ENCODE measurements at regions not wholly inside any gene's neighbourhood (a gene's known extent, or its start where the extent isn't known, plus 50 kb on each side); places are given as distances from the start of the nearest gene placed in this dataset.

DNA sequence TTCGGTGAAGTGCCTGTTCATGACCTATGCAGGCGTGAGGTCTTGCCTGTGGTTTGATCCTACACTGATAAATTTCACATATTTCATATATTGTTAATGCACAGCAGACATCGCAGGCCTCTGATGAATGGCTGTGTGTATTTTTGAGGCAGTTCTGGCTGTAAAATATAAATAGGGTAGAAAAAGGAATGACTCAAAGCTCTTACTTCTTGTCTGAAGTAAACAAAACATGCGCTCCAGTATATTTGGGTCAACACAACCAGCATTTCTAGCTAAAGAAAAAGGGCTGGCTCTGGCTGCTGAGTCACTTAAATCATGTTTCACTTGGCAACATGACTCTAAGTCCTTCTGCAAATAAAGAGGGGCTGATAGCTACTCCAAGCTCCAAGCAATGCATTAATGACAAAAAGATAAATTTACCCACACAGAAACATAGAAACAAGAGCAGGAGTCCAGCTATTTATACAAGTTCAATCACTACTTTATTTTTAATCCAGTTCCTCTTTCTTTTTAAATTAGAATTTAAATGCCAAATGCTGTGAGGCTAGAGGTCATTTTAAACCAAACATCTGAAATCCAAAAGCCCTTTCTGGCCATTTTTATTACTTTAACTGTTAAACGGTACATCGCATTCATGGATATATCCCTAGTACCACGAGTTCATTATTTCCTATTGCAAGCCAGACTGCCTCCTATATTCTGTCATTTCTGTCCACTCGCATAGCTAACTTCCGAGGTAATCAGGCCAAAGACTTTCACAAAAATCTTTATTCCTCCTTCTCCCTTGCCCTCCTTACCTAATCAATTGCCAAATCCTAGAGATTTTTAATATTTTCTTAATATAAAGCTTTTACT is 54.3 kb upstream of the TMCC3 start:
- DNase-seq (ENCODE audit: low read depth) (peak; percentile 93), FAIRE-seq (no peak)
- Histone ChIP-seq H3K27me3 (ENCODE audit: control insufficient read depth, insufficient read depth, low read length) (no peaks in the 10 kb centered on the region), H3K36me3 (ENCODE audit: control insufficient read depth, insufficient read depth, low read length) (no peaks in the 10 kb centered on the region), H3K4me3 (ENCODE audit: low read depth, low read length) (no peak overlapping the region)
- TF ChIP-seq, protein P1, sequence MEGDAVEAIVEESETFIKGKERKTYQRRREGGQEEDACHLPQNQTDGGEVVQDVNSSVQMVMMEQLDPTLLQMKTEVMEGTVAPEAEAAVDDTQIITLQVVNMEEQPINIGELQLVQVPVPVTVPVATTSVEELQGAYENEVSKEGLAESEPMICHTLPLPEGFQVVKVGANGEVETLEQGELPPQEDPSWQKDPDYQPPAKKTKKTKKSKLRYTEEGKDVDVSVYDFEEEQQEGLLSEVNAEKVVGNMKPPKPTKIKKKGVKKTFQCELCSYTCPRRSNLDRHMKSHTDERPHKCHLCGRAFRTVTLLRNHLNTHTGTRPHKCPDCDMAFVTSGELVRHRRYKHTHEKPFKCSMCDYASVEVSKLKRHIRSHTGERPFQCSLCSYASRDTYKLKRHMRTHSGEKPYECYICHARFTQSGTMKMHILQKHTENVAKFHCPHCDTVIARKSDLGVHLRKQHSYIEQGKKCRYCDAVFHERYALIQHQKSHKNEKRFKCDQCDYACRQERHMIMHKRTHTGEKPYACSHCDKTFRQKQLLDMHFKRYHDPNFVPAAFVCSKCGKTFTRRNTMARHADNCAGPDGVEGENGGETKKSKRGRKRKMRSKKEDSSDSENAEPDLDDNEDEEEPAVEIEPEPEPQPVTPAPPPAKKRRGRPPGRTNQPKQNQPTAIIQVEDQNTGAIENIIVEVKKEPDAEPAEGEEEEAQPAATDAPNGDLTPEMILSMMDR (IDR thresholded peaks at IDR 0.05; ENCODE audit: insufficient read depth, low read length, severe bottlenecking): no peak

DNA sequence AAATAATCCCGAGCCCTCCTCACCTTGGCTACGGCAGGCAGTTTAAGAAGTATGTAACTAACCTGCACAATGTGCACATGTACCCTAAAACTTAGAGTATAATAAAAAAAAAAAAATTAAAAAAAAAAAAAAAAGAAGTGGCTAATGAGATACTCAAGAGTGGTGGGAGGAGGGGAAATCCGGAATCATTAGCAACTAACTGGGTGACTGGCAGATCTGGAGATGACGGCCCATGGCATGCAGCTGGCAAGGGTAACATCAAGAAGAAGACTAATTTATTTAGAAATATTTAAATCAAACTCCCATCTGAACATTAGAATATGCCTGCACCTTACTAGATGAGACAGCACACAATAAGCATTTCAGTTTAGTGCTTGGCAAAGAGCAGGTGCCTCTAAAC is 52.3 kb upstream of the TMCC3 start:
- Histone ChIP-seq H3K4me3 (ENCODE audit: low read depth, low read length) (no peak overlapping the region), H3K27me3 (ENCODE audit: control insufficient read depth, insufficient read depth, low read length) (no peaks in the 10 kb centered on the region), H3K36me3 (ENCODE audit: control insufficient read depth, insufficient read depth, low read length) (no peaks in the 10 kb centered on the region)
- FAIRE-seq (no peak), DNase-seq (ENCODE audit: low read depth) (no peak)
- TF ChIP-seq, protein P1 (IDR thresholded peaks at IDR 0.05; ENCODE audit: insufficient read depth, low read length, severe bottlenecking): no peak

- H3K27me3 ChIP-seq (ENCODE audit: control insufficient read depth, insufficient read depth, low read length): no peaks in the 10 kb centered on the region
- DNase-seq (ENCODE audit: low read depth) (no peak), FAIRE-seq (no peak)
- TF ChIP-seq, protein P1 (IDR thresholded peaks at IDR 0.05; ENCODE audit: insufficient read depth, low read length, severe bottlenecking): no peak
- no peak overlapping the region for H3K4me3 ChIP-seq (ENCODE audit: low read depth, low read length)
- H3K36me3 ChIP-seq (ENCODE audit: control insufficient read depth, insufficient read depth, low read length): no peaks in the 10 kb centered on the region
Measured at GRCh38 chr12:94701711-94702110, 51.4 kb upstream of the TMCC3 start.

- no peak overlapping the region for H3K4me3 ChIP-seq (ENCODE audit: low read depth, low read length)
- FAIRE-seq (no peak), DNase-seq (ENCODE audit: low read depth) (no peak)
- no peaks in the 10 kb centered on the region for H3K27me3 ChIP-seq (ENCODE audit: control insufficient read depth, insufficient read depth, low read length)
- no peaks in the 10 kb centered on the region for H3K36me3 ChIP-seq (ENCODE audit: control insufficient read depth, insufficient read depth, low read length)
- TF ChIP-seq, protein P1 (IDR thresholded peaks at IDR 0.05; ENCODE audit: insufficient read depth, low read length, severe bottlenecking): no peak
Measured at GRCh38 chr12:94700662-94701061, 50.3 kb upstream of the TMCC3 start.

All from bronchial epithelial cell (primary cell).